ENCODE measurements at regions not wholly inside any gene's neighbourhood (a gene's known extent, or its start where the extent isn't known, plus 50 kb on each side); places are given as distances from the start of the nearest gene placed in this dataset.

GRCh38 chr3:18787441-18787840 is 360.9 kb upstream of the KCNH8 start:
- no peak for DNase-seq (ENCODE audit: low spot score in 2 of 2)
- 92% methylated on average over 2 of the region's 2 CpGs for WGBS
- H3K27me3 ChIP-seq, result no peaks in the 10 kb centered on the region
- H3K27ac ChIP-seq, result no peak overlapping the region
- no peaks in the 10 kb centered on the region for H3K4me1 ChIP-seq
- no peaks in the 10 kb centered on the region for H3K36me3 ChIP-seq
- H3K4me3 ChIP-seq, result no peak overlapping the region
- TF ChIP-seq EP300 (IDR thresholded peaks at IDR 0.05) (no peak), POLR2A (IDR thresholded peaks at IDR 0.05) (no peak), POLR2AphosphoS5 (IDR thresholded peaks at IDR 0.05) (no peak)
- TF ChIP-seq, protein P1, sequence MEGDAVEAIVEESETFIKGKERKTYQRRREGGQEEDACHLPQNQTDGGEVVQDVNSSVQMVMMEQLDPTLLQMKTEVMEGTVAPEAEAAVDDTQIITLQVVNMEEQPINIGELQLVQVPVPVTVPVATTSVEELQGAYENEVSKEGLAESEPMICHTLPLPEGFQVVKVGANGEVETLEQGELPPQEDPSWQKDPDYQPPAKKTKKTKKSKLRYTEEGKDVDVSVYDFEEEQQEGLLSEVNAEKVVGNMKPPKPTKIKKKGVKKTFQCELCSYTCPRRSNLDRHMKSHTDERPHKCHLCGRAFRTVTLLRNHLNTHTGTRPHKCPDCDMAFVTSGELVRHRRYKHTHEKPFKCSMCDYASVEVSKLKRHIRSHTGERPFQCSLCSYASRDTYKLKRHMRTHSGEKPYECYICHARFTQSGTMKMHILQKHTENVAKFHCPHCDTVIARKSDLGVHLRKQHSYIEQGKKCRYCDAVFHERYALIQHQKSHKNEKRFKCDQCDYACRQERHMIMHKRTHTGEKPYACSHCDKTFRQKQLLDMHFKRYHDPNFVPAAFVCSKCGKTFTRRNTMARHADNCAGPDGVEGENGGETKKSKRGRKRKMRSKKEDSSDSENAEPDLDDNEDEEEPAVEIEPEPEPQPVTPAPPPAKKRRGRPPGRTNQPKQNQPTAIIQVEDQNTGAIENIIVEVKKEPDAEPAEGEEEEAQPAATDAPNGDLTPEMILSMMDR (IDR thresholded peaks at IDR 0.05), result no peak
- H3K9me3 ChIP-seq, result no peaks in the 10 kb centered on the region

GRCh38 chr3:18786650-18787323 is 361.5 kb upstream of the KCNH8 start:
- H3K36me3 ChIP-seq, result no peaks in the 10 kb centered on the region
- no peaks in the 10 kb centered on the region for H3K27me3 ChIP-seq
- H3K9me3 ChIP-seq, result no peaks in the 10 kb centered on the region
- no peak for DNase-seq (ENCODE audit: low spot score in 2 of 2)
- H3K27ac ChIP-seq, result no peak overlapping the region
- H3K4me1 ChIP-seq, result no peaks in the 10 kb centered on the region
- WGBS, result 86% methylated on average over 1 of the region's 1 CpG
- no peak overlapping the region for H3K4me3 ChIP-seq
- TF ChIP-seq POLR2A (IDR thresholded peaks at IDR 0.05) (no peak), EP300 (IDR thresholded peaks at IDR 0.05) (no peak), POLR2AphosphoS5 (IDR thresholded peaks at IDR 0.05) (no peak)
- TF ChIP-seq, protein P1 (IDR thresholded peaks at IDR 0.05), result no peak

DNA sequence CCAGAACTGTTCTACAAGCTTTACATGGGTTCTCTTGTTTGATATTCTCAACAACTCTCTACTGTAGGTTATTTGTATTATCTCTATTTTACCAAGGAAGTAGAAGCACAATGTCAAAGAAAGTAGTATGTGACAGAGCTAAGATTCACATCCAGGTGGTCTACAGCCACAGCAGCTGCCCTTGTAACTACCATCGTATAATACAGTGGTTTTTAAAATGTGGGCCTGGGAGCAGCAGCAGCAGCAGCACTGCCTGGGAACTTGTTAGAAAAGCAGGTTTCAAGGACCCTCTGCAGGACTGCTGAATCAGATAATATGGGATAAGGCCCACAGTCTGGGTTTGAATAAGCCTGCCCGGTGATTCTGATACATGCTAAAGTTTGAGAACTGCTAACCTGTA is 357.1 kb upstream of the SATB1 start:
- H3K4me3 ChIP-seq, result no peak overlapping the region
- DNase-seq (ENCODE audit: low spot score in 2 of 2), result no peak
- no peaks in the 10 kb centered on the region for H3K4me1 ChIP-seq
- no peaks in the 10 kb centered on the region for H3K36me3 ChIP-seq
- WGBS, result 75% methylated on average over 2 of the region's 2 CpGs
- H3K27me3 ChIP-seq, result no peaks in the 10 kb centered on the region
- H3K9me3 ChIP-seq, result no peaks in the 10 kb centered on the region
- TF ChIP-seq POLR2A (IDR thresholded peaks at IDR 0.05) (no peak), EP300 (IDR thresholded peaks at IDR 0.05) (no peak)
- TF ChIP-seq, protein P1 (IDR thresholded peaks at IDR 0.05), result no peak
- no peak overlapping the region for H3K27ac ChIP-seq

- H3K9me3 ChIP-seq, result no peaks in the 10 kb centered on the region
- no peak overlapping the region for H3K27ac ChIP-seq
- no peak for DNase-seq (ENCODE audit: low spot score in 2 of 2)
- H3K4me1 ChIP-seq, result no peaks in the 10 kb centered on the region
- H3K27me3 ChIP-seq, result no peaks in the 10 kb centered on the region
- WGBS, result 93% methylated on average over 3 of the region's 3 CpGs
- no peak overlapping the region for H3K4me3 ChIP-seq
- TF ChIP-seq, protein P1 (IDR thresholded peaks at IDR 0.05), result no peak
- TF ChIP-seq EP300 (IDR thresholded peaks at IDR 0.05), result no peak
- TF ChIP-seq POLR2AphosphoS5 (IDR thresholded peaks at IDR 0.05), result no peak
- TF ChIP-seq POLR2A (IDR thresholded peaks at IDR 0.05), result no peak
- no peaks in the 10 kb centered on the region for H3K36me3 ChIP-seq
These were observed 355.8 kb upstream of the SATB1 start for GRCh38 chr3:18780959-18781358.

DNA sequence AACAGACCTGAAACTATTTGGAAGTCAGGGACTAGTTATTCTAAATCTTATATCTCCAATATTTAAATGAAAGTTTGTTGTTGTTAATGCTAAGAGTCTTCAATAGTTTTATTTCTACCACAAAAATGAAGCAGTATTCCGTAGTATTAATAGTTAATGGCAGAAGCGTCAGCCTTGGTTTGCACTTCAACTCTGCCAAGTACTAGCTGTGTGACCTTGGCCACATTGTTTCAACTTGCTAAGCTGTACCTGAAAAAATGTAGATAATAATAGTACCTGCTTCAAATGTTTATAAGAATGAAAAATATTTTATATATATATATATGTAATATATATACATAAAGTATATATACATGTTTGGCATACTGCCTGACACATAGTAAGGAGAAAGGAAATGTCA is 354.6 kb upstream of the SATB1 start:
- Histone ChIP-seq H3K27me3 (no peaks in the 10 kb centered on the region), H3K4me3 (no peak overlapping the region), H3K9me3 (no peaks in the 10 kb centered on the region), H3K27ac (no peak overlapping the region), H3K36me3 (no peaks in the 10 kb centered on the region), H3K4me1 (no peaks in the 10 kb centered on the region)
- TF ChIP-seq POLR2AphosphoS5 (IDR thresholded peaks at IDR 0.05) (no peak), EP300 (IDR thresholded peaks at IDR 0.05) (no peak), POLR2A (IDR thresholded peaks at IDR 0.05) (no peak)
- TF ChIP-seq, protein P1 (IDR thresholded peaks at IDR 0.05), result no peak
- DNase-seq (ENCODE audit: low spot score in 2 of 2), result no peak
- WGBS, result 84% methylated on average over 2 of the region's 2 CpGs

Data from suprapubic skin (tissue), 4 donors.